ENCODE measurements at regions not wholly inside any gene's neighbourhood (a gene's known extent, or its start where the extent isn't known, plus 50 kb on each side); places are given as distances from the start of the nearest gene placed in this dataset.

- TF ChIP-seq POLR2A (IDR thresholded peaks at IDR 0.05) (no peak), EP300 (IDR thresholded peaks at IDR 0.05) (no peak), CTCF (IDR thresholded peaks at IDR 0.05) (no peak), POLR2AphosphoS5 (IDR thresholded peaks at IDR 0.05) (no peak)
Measured at GRCh38 chr14:45807178-45807899, 554.3 kb upstream of the MIS18BP1 start.
